HuH-7.5 (cell line): ENCODE measurements at regions not wholly inside any gene's neighbourhood (a gene's known extent, or its start where the extent isn't known, plus 50 kb on each side); places are given as distances from the start of the nearest gene placed in this dataset.

Experiments
- DNase-seq: peaks from one replicate; pipeline ENCODE4 v3.0.0; 2011; ENCODE audit warnings: low spot score

- no peak for DNase-seq
Measured at GRCh38 chr13:75050419-75051046, 431.4 kb downstream of the TBC1D4 start.

- no peak for DNase-seq
Measured at GRCh38 chr13:75049735-75050335, 432.1 kb downstream of the TBC1D4 start.

- DNase-seq, result no peak
Measured at GRCh38 chr13:75042807-75043206, 439.2 kb downstream of the TBC1D4 start.

- no peak for DNase-seq
Measured at GRCh38 chr13:75038393-75039113, 443.4 kb downstream of the TBC1D4 start.

GRCh38 chr13:75025956-75026355 is 456.0 kb downstream of the TBC1D4 start:
- no peak for DNase-seq

GRCh38 chr13:75024602-75025001 is 457.4 kb downstream of the TBC1D4 start:
- no peak for DNase-seq

- DNase-seq, result no peak
Measured at GRCh38 chr13:75023609-75024008, 458.4 kb downstream of the TBC1D4 start.

GRCh38 chr13:75021151-75021550 is 460.8 kb downstream of the TBC1D4 start:
- no peak for DNase-seq

GRCh38 chr13:75016225-75016624 is 465.7 kb downstream of the TBC1D4 start:
- no peak for DNase-seq

GRCh38 chr13:75013818-75014217 is 468.2 kb downstream of the TBC1D4 start:
- no peak for DNase-seq

GRCh38 chr13:75010941-75011340 is 471.0 kb downstream of the TBC1D4 start:
- DNase-seq, result no peak

- DNase-seq, result no peak
Measured at GRCh38 chr13:75008926-75009325, 473.0 kb downstream of the TBC1D4 start.

- DNase-seq, result no peak
Measured at GRCh38 chr13:74990992-74991391, 491.0 kb downstream of the TBC1D4 start.

- DNase-seq, result no peak
Measured at GRCh38 chr13:74987124-74987690, 494.8 kb downstream of the TBC1D4 start.

GRCh38 chr13:74986609-74987008 is 495.4 kb downstream of the TBC1D4 start:
- no peak for DNase-seq

GRCh38 chr13:74979703-74980102 is 502.3 kb downstream of the TBC1D4 start:
- no peak for DNase-seq

GRCh38 chr13:74978591-74978990 is 503.4 kb downstream of the TBC1D4 start:
- DNase-seq, result no peak

- no peak for DNase-seq
Measured at GRCh38 chr13:74977498-74977897, 504.5 kb downstream of the TBC1D4 start.

GRCh38 chr13:74975111-74975510 is 506.9 kb downstream of the TBC1D4 start:
- DNase-seq, result no peak

GRCh38 chr13:74973935-74974879 is 507.8 kb downstream of the TBC1D4 start:
- no peak for DNase-seq

GRCh38 chr13:74969419-74969818 is 512.5 kb downstream of the TBC1D4 start:
- DNase-seq, result no peak
